IPS DF 6.9 (cell line): ENCODE measurements at regions not wholly inside any gene's neighbourhood (a gene's known extent, or its start where the extent isn't known, plus 50 kb on each side); places are given as distances from the start of the nearest gene placed in this dataset.
"Not testable (repeated sequence)": the region's sequence is repeated elsewhere in the genome, so short reads cannot be mapped to it uniquely, and the experiment has no call there.

ENCODE experiments used
- DNase-seq: peaks from one replicate; pipeline ENCODE4 v3.0.0-alpha.2; 2013; ENCODE audit warnings: low read depth, low spot score
- H3K27ac ChIP-seq: one replicate; pipeline ENCODE4 v1.5.1; 2013; ENCODE audit warnings: low read length, control low read depth
- H3K27me3 ChIP-seq: 2 replicates; pipeline ENCODE4 v1.6.1; 2013; ENCODE audit warnings: mild to moderate bottlenecking, low read length; ENCODE audit not compliant: control insufficient read depth, insufficient read depth
- H3K36me3 ChIP-seq: 2 replicates; pipeline ENCODE4 v1.6.1; 2013; ENCODE audit warnings: low read length; ENCODE audit not compliant: control insufficient read depth, insufficient read depth
- H3K4me1 ChIP-seq: 2 replicates; pipeline ENCODE4 v1.6.1; 2013; ENCODE audit warnings: low read length; ENCODE audit not compliant: control insufficient read depth, insufficient read depth
- H3K4me3 ChIP-seq: 2 replicates; pipeline ENCODE4 v1.5.1; 2013; ENCODE audit warnings: mild to moderate bottlenecking, low read length
- H3K9me3 ChIP-seq: 2 replicates; pipeline ENCODE4 v1.6.1; 2013; ENCODE audit warnings: low read length, inconsistent platforms; ENCODE audit not compliant: control insufficient read depth, insufficient read depth
- WGBS: extraction: QIAGEN DNeasy Blood & Tissue Kit; methylation state at CpG from one replicate; pipeline ENCODE4 v1.1.7; 2013; ENCODE audit warnings: mixed read lengths, missing lambda C conversion rate; ENCODE audit not compliant: insufficient read length, insufficient coverage; 5-methylcytosine and 5-hydroxymethylcytosine counted together

DNA sequence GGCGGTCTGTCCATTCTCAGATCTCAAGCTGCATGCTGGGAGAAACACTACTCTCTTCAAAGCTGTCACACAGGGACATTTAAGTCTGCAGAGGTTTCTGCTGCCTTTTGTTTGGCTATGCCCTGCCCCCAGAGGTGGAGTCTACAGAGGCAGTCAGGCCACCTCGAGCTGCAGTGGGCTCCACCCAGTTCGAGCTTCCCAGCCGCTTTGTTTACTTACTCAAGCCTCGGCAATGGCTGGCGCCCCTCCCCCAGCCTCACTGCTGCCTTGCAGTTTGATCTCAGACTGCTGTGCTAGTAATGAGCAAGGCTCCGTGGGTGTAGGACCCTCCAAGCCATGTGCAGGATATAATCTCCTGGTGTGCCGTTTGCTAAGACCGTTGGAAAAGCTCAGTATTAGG lies 486.1 kb downstream of the DTWD2 start:
- H3K27ac ChIP-seq = not testable (repeated sequence)

DNA sequence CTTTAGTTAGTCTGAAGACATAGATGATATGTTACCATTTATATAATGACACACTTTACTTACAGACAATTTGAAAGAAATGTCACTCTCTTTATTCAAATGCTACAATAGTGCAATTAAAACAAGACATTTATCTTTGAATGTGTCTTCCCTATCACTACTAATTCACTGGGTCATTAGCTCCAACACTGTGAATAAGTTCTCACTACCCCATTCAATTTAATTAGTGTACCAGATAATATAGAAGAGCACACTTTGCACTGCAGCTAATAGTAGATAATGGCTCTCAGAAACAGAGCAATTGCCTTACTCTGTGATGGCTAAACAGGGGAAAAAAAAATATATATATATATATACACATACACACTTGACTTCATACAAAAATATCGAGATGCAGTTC lies 497.0 kb downstream of the DTWD2 start:
- Histone ChIP-seq H3K9me3 (no peaks in the 10 kb centered on the region), H3K27me3 (no peaks in the 10 kb centered on the region), H3K4me3 (no peak overlapping the region), H3K36me3 (no peaks in the 10 kb centered on the region), H3K27ac (no peak overlapping the region), H3K4me1 (no peaks in the 10 kb centered on the region)
- no CpG with 5 or more reads among the region's 1 CpG for WGBS
- DNase-seq = no peak

More for the DNA sequence above, 486.1 kb downstream of the DTWD2 start:
- H3K4me1 ChIP-seq, H3K36me3 ChIP-seq, DNase-seq, H3K9me3 ChIP-seq, H3K27me3 ChIP-seq, H3K4me3 ChIP-seq: not testable (repeated sequence)
- WGBS = no CpG with 5 or more reads among the region's 9 CpGs

DNA sequence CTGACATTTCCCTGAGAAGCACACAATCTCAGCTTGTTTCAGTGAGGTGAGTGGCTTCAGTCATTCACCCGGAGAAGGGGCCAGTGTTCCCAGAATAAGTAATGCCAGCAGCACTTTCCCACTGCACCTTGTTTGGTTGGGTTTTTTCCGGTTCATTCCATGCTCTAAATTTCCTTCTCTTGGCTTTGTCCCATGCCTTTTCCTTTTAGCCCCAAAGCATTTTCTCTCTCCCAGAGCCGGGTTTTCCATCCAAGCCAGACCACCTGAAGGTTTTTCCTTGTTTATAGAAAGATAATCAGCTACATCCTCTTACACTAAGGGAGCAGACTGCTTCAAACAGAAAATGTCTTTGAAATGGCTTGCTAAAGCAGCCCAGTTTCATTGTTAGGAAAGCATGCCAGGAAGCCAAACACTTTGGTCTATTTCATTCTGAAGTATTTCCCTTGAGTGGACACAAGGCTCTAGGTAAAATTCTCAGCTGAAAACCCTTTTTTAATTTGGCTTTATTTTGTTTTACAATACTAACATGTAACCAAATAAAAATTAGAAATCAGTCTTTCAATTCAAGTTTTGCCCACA lies 501.6 kb downstream of the DTWD2 start:
- Histone ChIP-seq H3K4me3 (no peak overlapping the region), H3K27ac (no peak overlapping the region), H3K9me3 (no peaks in the 10 kb centered on the region), H3K27me3 (no peaks in the 10 kb centered on the region), H3K36me3 (no peaks in the 10 kb centered on the region), H3K4me1 (no peaks in the 10 kb centered on the region)
- no peak for DNase-seq
- WGBS = no CpG with 5 or more reads among the region's 3 CpGs

DNA sequence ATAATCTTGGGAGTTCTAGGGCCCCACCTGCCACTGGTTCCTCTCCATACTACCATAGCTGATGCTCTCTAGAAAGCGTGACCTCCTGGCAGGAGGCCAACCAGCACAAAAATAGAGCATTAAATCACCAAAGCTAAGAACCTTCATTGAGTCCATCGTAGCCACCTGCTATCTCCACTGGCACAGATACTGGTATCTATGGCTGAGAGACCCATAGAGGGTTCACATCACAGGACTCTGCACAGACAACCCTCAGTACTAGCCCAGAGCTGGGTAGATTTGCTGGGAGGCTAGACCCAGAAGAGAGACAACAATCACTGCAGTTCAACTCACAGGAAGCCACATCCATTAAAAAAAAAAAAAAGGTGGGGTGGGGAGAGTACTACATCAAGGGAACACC lies 509.1 kb downstream of the DTWD2 start:
- DNase-seq = no peak
- Histone ChIP-seq H3K4me1 (no peaks in the 10 kb centered on the region), H3K27me3 (no peaks in the 10 kb centered on the region), H3K27ac (no peak overlapping the region), H3K36me3 (no peaks in the 10 kb centered on the region), H3K4me3 (no peak overlapping the region), H3K9me3 (no peaks in the 10 kb centered on the region)
- WGBS = no CpG with 5 or more reads among the region's 2 CpGs

DNA sequence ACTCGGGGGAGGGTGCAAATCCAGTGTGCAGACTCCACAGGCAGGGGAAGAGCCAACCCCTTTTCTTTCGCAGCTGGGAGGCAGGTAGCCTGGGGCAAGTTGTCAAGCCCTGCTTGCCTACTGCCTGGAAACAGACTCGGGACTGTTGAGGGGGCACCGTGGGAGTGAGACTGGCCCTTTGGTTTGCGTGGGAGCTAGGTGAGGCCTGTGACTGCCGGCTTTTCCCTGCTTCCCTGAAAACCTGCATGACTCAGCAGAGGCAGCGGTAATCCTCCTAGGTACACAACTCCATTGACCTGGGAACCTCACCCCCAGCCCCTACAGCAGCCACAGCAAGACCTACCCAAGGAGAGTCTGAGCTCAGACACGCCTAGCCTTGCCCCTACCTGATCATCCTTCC lies 509.5 kb downstream of the DTWD2 start:
- no peaks in the 10 kb centered on the region for H3K4me1 ChIP-seq

DNA sequence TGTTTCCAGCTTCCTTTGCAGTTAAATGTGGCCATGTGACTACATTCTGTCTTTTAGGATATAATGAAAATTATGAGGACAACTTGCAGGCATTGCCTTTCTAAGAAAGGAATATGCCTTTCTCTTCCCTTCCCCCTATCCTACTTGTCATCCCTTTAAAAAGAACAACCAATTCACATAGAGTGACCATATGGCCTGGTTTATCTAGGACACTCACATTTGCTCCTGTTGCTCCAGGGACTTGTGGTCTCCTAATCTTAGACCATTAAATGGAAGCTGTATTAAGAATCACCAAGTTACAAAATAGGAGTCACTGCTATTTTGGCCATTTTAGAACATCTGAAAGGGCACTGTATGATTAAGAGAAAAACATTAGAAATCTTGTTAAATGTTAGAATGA lies 520.3 kb downstream of the DTWD2 start:
- Histone ChIP-seq H3K36me3 (no peaks in the 10 kb centered on the region), H3K27ac (no peak overlapping the region), H3K9me3 (no peaks in the 10 kb centered on the region), H3K4me3 (no peak overlapping the region), H3K4me1 (no peaks in the 10 kb centered on the region), H3K27me3 (no peaks in the 10 kb centered on the region)
- DNase-seq = no peak

More for the DNA sequence above, 509.5 kb downstream of the DTWD2 start:
- Histone ChIP-seq H3K4me3 (no peak overlapping the region), H3K27me3 (no peaks in the 10 kb centered on the region), H3K36me3 (no peaks in the 10 kb centered on the region), H3K9me3 (no peaks in the 10 kb centered on the region), H3K27ac (no peak overlapping the region)
- DNase-seq = no peak
- WGBS = no CpG with 5 or more reads among the region's 8 CpGs

DNA sequence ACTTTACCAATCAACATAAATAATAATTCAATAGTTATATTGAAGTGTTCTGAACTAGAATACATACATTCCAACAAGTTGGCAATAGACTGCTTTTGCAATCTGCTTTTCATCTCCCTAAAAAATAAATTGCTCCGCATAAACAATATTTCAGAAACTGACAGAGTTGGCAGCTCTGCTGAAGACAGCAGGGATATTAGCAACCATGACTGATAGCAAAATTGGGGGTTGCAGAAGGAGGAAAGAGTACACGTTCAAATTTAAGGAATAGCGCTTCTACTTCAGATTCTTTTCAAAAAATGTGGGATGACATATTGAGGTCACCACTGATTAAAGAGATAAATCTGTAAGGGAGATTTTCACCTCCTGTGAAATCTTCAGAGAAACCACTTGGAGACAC lies 521.2 kb downstream of the DTWD2 start:
- no peaks in the 10 kb centered on the region for H3K36me3 ChIP-seq
- no peak overlapping the region for H3K4me3 ChIP-seq
- DNase-seq = no peak
- no peaks in the 10 kb centered on the region for H3K4me1 ChIP-seq
- no peaks in the 10 kb centered on the region for H3K9me3 ChIP-seq
- no peak overlapping the region for H3K27ac ChIP-seq
- no peaks in the 10 kb centered on the region for H3K27me3 ChIP-seq
- no CpG with 5 or more reads among the region's 3 CpGs for WGBS

DNA sequence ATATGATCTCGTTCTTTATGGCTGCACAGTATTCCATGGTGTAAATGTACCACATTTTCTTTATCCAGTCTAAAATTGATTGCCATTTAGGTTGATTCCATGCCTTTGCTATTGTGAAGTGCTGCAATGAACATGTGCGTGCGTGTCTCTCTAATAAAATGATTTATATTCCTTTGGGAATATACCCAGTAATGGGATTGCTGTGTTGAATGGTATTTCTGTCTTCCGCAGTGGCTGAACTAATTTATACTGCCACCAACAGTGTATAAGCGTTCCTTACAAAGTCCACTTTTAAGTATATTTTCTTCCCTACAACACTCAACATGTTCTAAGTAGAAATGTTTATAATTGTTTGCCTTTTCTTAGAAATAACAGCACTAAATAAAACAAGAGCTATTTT lies 521.9 kb downstream of the DTWD2 start:
- Histone ChIP-seq H3K27ac (no peak overlapping the region), H3K36me3 (no peaks in the 10 kb centered on the region), H3K27me3 (no peaks in the 10 kb centered on the region), H3K4me1 (no peaks in the 10 kb centered on the region), H3K9me3 (no peaks in the 10 kb centered on the region), H3K4me3 (no peak overlapping the region)
- no CpG with 5 or more reads among the region's 5 CpGs for WGBS
- no peak for DNase-seq

DNA sequence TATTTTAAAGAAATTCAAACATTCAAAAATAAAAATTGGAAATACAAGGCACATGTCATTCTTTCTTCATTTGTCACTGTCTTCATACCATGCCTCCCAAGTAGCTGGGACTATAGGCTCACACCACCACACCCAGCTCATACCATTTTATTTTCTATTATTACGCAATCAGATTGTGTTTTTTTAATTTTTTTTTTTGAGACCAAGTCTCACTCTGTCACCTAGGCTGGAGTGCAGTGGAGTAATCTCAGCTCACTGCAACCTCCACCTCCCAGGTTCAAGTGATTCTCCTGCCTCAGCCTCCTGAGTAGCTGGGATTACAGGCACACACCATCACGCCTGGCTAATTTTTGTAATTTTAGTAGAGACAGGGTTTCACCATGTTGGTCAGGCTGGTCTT lies 526.1 kb downstream of the DTWD2 start:
- not testable (repeated sequence) for H3K4me3 ChIP-seq, H3K27ac ChIP-seq, DNase-seq, H3K9me3 ChIP-seq, H3K27me3 ChIP-seq, H3K4me1 ChIP-seq, H3K36me3 ChIP-seq
- WGBS = no CpG with 5 or more reads among the region's 2 CpGs

DNA sequence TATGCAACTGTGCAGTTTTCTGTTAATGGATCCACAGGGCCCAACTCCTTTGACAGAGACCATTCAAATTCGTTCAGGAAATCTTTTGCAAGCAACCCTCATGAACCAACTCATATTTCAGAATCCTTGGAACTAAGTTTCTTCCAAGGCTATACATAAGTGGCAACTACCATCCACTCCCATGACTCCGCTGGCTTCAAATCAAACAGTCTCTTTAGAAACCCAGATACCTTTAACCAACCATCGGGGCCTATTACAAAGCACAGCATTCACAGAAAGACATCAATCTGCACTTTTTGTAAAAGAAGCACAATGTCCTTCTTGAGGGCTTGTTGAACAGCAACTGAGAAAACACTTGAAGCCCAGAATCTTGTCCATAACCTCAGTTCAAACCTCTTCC lies 526.9 kb downstream of the DTWD2 start:
- no CpG with 5 or more reads among the region's 3 CpGs for WGBS
- no peak overlapping the region for H3K4me3 ChIP-seq
- no peaks in the 10 kb centered on the region for H3K4me1 ChIP-seq
- no peak for DNase-seq
- no peaks in the 10 kb centered on the region for H3K9me3 ChIP-seq
- H3K36me3 ChIP-seq = no peaks in the 10 kb centered on the region
- H3K27ac ChIP-seq = no peak overlapping the region
- no peaks in the 10 kb centered on the region for H3K27me3 ChIP-seq

DNA sequence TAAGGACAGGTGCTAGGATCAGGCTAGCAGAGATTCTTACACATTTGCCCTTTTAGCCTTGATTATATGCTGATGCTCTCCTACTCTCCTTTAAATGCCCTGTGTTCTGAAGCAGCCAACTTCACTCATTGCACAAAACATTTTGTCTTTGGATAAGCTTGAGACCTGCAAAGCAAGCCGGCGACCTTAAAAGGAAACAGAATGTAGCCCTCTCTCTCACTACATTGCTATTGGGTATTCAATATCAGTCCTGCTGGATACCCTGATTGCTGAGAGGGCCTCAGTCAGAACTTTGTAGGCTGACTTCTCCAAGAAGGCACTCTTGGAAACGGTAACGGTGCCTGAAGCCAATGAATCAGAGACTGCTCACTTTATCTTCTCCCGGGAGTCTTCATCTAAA lies 528.9 kb downstream of the DTWD2 start:
- no CpG with 5 or more reads among the region's 5 CpGs for WGBS
- no peaks in the 10 kb centered on the region for H3K36me3 ChIP-seq

More for the DNA sequence above, 528.9 kb downstream of the DTWD2 start:
- no peak overlapping the region for H3K4me3 ChIP-seq
- no peak overlapping the region for H3K27ac ChIP-seq
- H3K4me1 ChIP-seq = no peaks in the 10 kb centered on the region
- no peaks in the 10 kb centered on the region for H3K27me3 ChIP-seq
- H3K9me3 ChIP-seq = no peaks in the 10 kb centered on the region
- no peak for DNase-seq
